NCI-H1048 (cell line): ENCODE measurements at regions not wholly inside any gene's neighbourhood (a gene's known extent, or its start where the extent isn't known, plus 50 kb on each side); places are given as distances from the start of the nearest gene placed in this dataset.

Experiments
- DNase-seq: peaks from one replicate; lab custom pipeline; 2025; lab: John Stamatoyannopoulos, UW

GRCh38 chr1:212558693-212559480, 49.7 kb upstream of the ATF3 start:
- peak; percentile 92 for DNase-seq
